K562 (cell line): ENCODE measurements at regions not wholly inside any gene's neighbourhood (a gene's known extent, or its start where the extent isn't known, plus 50 kb on each side); places are given as distances from the start of the nearest gene placed in this dataset.

Experiments used
- ATAC-seq: fragments of 200-7000 bp; cut with Tn5 transposase; 3 replicates; pipeline ENCODE4 v1.9.1; 2020; ENCODE audit warnings: moderate library complexity
- BruUV-seq: library from RNA; stranded (reverse); fragments of 400-500 nt; replicated peaks from 2 replicates; lab custom pipeline; 2021; lab: Mats Ljungman, UMichigan
- CTCF ChIA-PET: fragments of 300-600 bp; formaldehyde crosslinking; extraction: SDS; loops from one replicate; lab custom pipeline; 2021; ENCODE audit warnings: low intra/inter-chr PET ratio; lab: Yijun Ruan, JAX
- POLR2A ChIA-PET: fragments of 300-600, 350-650 bp; sonication (Branson Sonifier 250); formaldehyde crosslinking; extraction: SDS; loops from one replicate; lab custom pipeline; 2021; ENCODE audit warnings: antibody characterized with exemption, inconsistent platforms; lab: Yijun Ruan, JAX
- DNase-seq, 4 experiments: peaks; one replicate each; pipeline versions ENCODE4 v3.0.0 to v3.0.0-alpha.2; 2011 to 2018; ENCODE audit warnings: low spot score in 3 of 4, mixed read lengths in 3 of 4; ENCODE audit errors: extremely low read depth in 1 of 4
- FAIRE-seq: peaks from 2 replicates; lab custom pipeline; 2011; peaks lifted over from hg19 to GRCh38; lab: Jason Lieb, UNC
- H2AFZ ChIP-seq: 2 replicates; pipeline ENCODE4 v1.6.0; 2011; ENCODE audit warnings: low read depth, low read length, control low read depth, inconsistent platforms
- H3K27ac ChIP-seq: fragments of 200-600 bp; 3 replicates; pipeline ENCODE4 v1.8.0; 2011; ENCODE audit warnings: low read depth, mild to moderate bottlenecking, control low read depth, inconsistent platforms, low read length, moderate library complexity, mixed read lengths; ENCODE audit errors: extremely low read depth
- H3K27me3 ChIP-seq, 2 experiments: fragments of 300-600 bp in 1 of 2; 2 replicates in 1 of 2; 3 replicates in 1 of 2; pipeline versions ENCODE4 v1.6.0 to v1.8.0; 2011; ENCODE audit warnings: inconsistent platforms in 2 of 2, low read length in 2 of 2, mild to moderate bottlenecking in 1 of 2, mixed read lengths in 1 of 2, moderate library complexity in 1 of 2; ENCODE audit not compliant: control insufficient read depth in 2 of 2, insufficient read depth in 2 of 2
- H3K36me3 ChIP-seq: fragments of 300-600 bp; 3 replicates; pipeline ENCODE4 v1.8.0; 2011; ENCODE audit warnings: mild to moderate bottlenecking, low read length, inconsistent platforms; ENCODE audit not compliant: control insufficient read depth, insufficient read depth
- H3K4me1 ChIP-seq, 2 experiments: fragments of 200-600 bp in 1 of 2; replicated peaks in 1 of 2; 2 replicates in 1 of 2; 3 replicates in 1 of 2; pipeline versions ENCODE4 v1.5.1 to v1.8.0; 2011; ENCODE audit warnings: inconsistent platforms in 2 of 2, low read length in 2 of 2, mild to moderate bottlenecking in 1 of 2, mixed read lengths in 1 of 2, moderate library complexity in 1 of 2; ENCODE audit not compliant: control insufficient read depth in 2 of 2, insufficient read depth in 2 of 2
- H3K4me2 ChIP-seq: 2 replicates; pipeline ENCODE4 v1.6.1; 2011; ENCODE audit warnings: low read length, control low read depth, inconsistent platforms, mixed read lengths; ENCODE audit not compliant: insufficient read depth
- H3K4me3 ChIP-seq: fragments of 200-600 bp; sonication (generic), shearing (Covaris generic); 2 replicates; pipeline ENCODE4 v1.5.1; 2016; ENCODE audit warnings: control low read depth, inconsistent platforms
- H3K79me2 ChIP-seq: fragments of 200-600 bp; 3 replicates; pipeline ENCODE4 v1.8.0; 2011; ENCODE audit warnings: low read length, inconsistent platforms; ENCODE audit not compliant: control insufficient read depth, insufficient read depth
- H3K9ac ChIP-seq, 2 experiments: 2 replicates each; pipeline versions ENCODE4 v1.6.0 to v1.6.1; 2011; ENCODE audit warnings: low read depth in 2 of 2, low read length in 2 of 2, control low read depth in 1 of 2, inconsistent platforms in 1 of 2, mild to moderate bottlenecking in 1 of 2, mixed read lengths in 1 of 2; ENCODE audit not compliant: insufficient read depth in 1 of 2
- H3K9me1 ChIP-seq: one replicate; pipeline ENCODE4 v1.6.0; 2011; ENCODE audit warnings: inconsistent platforms, mild to moderate bottlenecking, low read length, moderate library complexity; ENCODE audit not compliant: control insufficient read depth, insufficient read depth
- H3K9me3 ChIP-seq: replicated peaks from 2 replicates; pipeline ENCODE4 v1.5.1; 2011; ENCODE audit warnings: low read depth, low read length, inconsistent platforms; ENCODE audit not compliant: control insufficient read depth, insufficient read depth
- H4K20me1 ChIP-seq: replicated peaks from 2 replicates; pipeline ENCODE4 v1.6.1; 2011; ENCODE audit warnings: low read length, inconsistent platforms, mixed read lengths; ENCODE audit not compliant: control insufficient read depth, insufficient read depth
- DPF2 ChIP-seq: fragments of 450-650 bp; IDR thresholded peaks from 2 replicates; pipeline ENCODE4 v1.6.1; 2016
- KLF10 ChIP-seq: fragments of 250-450 bp; sonication (Bioruptor Pico); IDR thresholded peaks from 2 replicates; pipeline ENCODE4 v1.6.1; 2021; ENCODE audit warnings: matching md5 sums
- SETDB1 ChIP-seq: IDR thresholded peaks from one replicate; pipeline ENCODE4 v1.6.1; 2012; ENCODE audit warnings: low read length, control low read depth, inconsistent platforms
- SIN3A ChIP-seq, 2 experiments: fragments of 150-350 bp in 1 of 2; IDR thresholded peaks; 2 replicates each; pipeline ENCODE4 v1.6.1; 2011 to 2016; ENCODE audit warnings: borderline replicate concordance in 2 of 2, low read depth in 2 of 2, low read length in 2 of 2, mild to moderate bottlenecking in 2 of 2, moderate library complexity in 2 of 2; ENCODE audit not compliant: control insufficient read depth in 1 of 2
- SNRNP70 ChIP-seq: fragments of 200-400 bp; formaldehyde crosslinking; optimal IDR thresholded peaks from 2 replicates; pipeline ENCODE3; 2017; ENCODE audit warnings: low read depth, low read length
- SP2 ChIP-seq: IDR thresholded peaks from 2 replicates; pipeline ENCODE4 v1.6.1; 2011; ENCODE audit warnings: mild to moderate bottlenecking, low read depth, low read length, moderate library complexity; ENCODE audit not compliant: poor library complexity, severe bottlenecking; ENCODE audit errors: extremely low read depth
- SUPT5H ChIP-seq: fragments of 450-650 bp; IDR thresholded peaks from 2 replicates; pipeline ENCODE4 v1.6.1; 2016
- ZBED1 ChIP-seq: IDR thresholded peaks from 2 replicates; pipeline ENCODE4 v1.6.1; 2014
- ZBTB7A ChIP-seq: IDR thresholded peaks from 2 replicates; pipeline ENCODE4 v1.6.1; 2011; ENCODE audit warnings: low read depth, mild to moderate bottlenecking, low read length, moderate library complexity, borderline replicate concordance; ENCODE audit not compliant: control insufficient read depth
- ZKSCAN8 ChIP-seq: fragments of 200-800 bp; sonication (Bioruptor generic); IDR thresholded peaks from 2 replicates; pipeline ENCODE4 v1.6.1; 2016; ENCODE audit warnings: missing genetic modification characterization, missing compliant biosample characterization
- ZNF41 ChIP-seq: fragments of 250-450 bp; sonication (Bioruptor Pico); conservative IDR thresholded peaks from 2 replicates; pipeline ENCODE4 v1.4.0; 2020; ENCODE audit warnings: mild to moderate bottlenecking
- ZNF445 ChIP-seq: fragments of 250-450 bp; sonication (Bioruptor Pico); IDR thresholded peaks from 2 replicates; pipeline ENCODE4 v1.4.0; 2020; ENCODE audit warnings: low read depth, mild to moderate bottlenecking, moderate library complexity
- WGBS: fragments of 100-300 bp; shearing (Covaris generic); methylation state at CpG from one replicate; pipeline ENCODE4 v1.1.6; 2016; ENCODE audit warnings: low coverage, mixed read lengths; ENCODE audit not compliant: insufficient coverage; ENCODE audit errors: missing lambda C conversion rate; 5-methylcytosine and 5-hydroxymethylcytosine counted together
- in situ Hi-C: fragments of 300-500 bp; cut with MboI; formaldehyde crosslinking; loops from 4 replicates; pipeline ENCODE4 v1.15.0; 2018; ENCODE audit warnings: inconsistent platforms, mixed read lengths
- intact Hi-C: fragments of 100-400 bp; cut with micrococcal nuclease; formaldehyde crosslinking; loops from 2 replicates; pipeline ENCODE4 v1.14.2; 2022
- TF ChIP-seq, protein P1 (sequence below): fragments of 450-650 bp; formaldehyde crosslinking; IDR thresholded peaks from 2 replicates; pipeline ENCODE4 v1.4.0; 2020; ENCODE audit warnings: mild to moderate bottlenecking, moderate library complexity
- TF ChIP-seq, protein P2 (sequence below): fragments of 250-450 bp; sonication (Bioruptor Pico); IDR thresholded peaks from 2 replicates; pipeline ENCODE4 v1.8.0; 2021; ENCODE audit warnings: borderline replicate concordance, mild to moderate bottlenecking, moderate library complexity; ENCODE audit not compliant: poor library complexity, severe bottlenecking

DNA sequence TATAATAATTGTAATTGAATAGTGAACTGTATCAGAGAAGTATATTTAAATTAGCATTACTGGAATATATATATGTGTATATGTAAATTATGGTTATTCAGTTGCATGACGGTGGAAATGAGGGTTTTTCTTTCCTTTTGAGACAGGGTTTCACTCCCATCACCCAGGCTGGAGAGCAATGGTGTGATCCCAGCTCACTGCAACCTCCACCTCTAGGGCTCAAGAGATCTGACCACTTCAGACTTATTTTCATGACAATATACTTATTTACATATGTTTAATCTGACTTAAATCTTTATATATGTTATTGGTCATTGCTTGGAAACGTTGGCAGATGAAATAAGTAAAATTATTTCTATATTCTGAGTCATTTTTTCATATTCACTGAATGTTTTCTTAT, 744.4 kb upstream of the PRR20A start:
- Histone ChIP-seq H4K20me1 (no peaks in the 10 kb centered on the region), H3K9me1 (no peaks in the 10 kb centered on the region), H3K79me2 (no peaks in the 10 kb centered on the region), H3K27ac (no peak overlapping the region), H3K4me1 (no peaks in the 10 kb centered on the region), H3K9me3 (no peaks in the 10 kb centered on the region), H3K36me3 (no peaks in the 10 kb centered on the region), H3K27me3 (no peaks in the 10 kb centered on the region), H2AFZ (no peak overlapping the region), H3K9ac (no peak overlapping the region), H3K4me2 (no peak overlapping the region)
- DNase-seq (no peak), FAIRE-seq (no peak), ATAC-seq (no peak)
- CTCF ChIA-PET = no interaction called here
- in situ Hi-C loops = no loop called here
- POLR2A ChIA-PET = no interaction called here
- 0% methylated on average over 2 of the region's 2 CpGs for WGBS
- TF ChIP-seq ZBED1 (no peak), SUPT5H (no peak), ZNF41 (CRISPR knock-in tag) (no peak), SP2 (no peak)
- TF ChIP-seq, all 486 proteins: peak for 0
- no TSS peak for BruUV-seq
- H3K4me3 ChIP-seq = no peak overlapping the region
- intact Hi-C loops = no loop called here

DNA sequence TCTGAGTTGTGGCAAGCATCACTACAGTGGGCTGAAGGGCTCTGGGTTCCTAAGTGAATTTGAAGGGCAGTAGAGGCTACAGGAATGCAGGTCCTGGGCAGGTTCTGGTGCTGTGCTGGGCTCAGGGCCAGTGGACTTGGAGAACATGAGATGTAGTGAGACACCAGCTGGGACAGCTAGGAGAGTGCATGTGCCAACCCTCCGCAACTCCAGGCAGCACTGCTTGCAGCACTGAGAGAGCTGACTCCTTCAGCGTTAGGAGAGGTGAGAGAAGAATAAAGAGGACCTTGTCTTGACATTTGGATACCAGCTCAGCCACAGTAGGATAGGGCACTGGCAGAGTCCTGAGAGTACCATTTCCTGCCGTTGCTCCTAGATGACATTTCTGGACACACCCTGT, 739.9 kb upstream of the PRR20A start:
- Histone ChIP-seq H3K9me3 (no peaks in the 10 kb centered on the region), H4K20me1 (no peaks in the 10 kb centered on the region), H3K27ac (no peak overlapping the region), H3K36me3 (no peaks in the 10 kb centered on the region), H2AFZ (no peak overlapping the region), H3K27me3 (no peaks in the 10 kb centered on the region), H3K4me2 (no peak overlapping the region)
- POLR2A ChIA-PET = no interaction called here
- ATAC-seq = no peak
- FAIRE-seq = no peak
- 6% methylated on average over 3 of the region's 3 CpGs for WGBS
- TF ChIP-seq DPF2 (no peak), SETDB1 (no peak), ZKSCAN8 (CRISPR knock-in tag) (no peak), ZNF445 (CRISPR knock-in tag) (no peak), ZBTB7A (no peak), KLF10 (CRISPR knock-in tag) (no peak), SIN3A (IDR thresholded peaks at IDR 0.05; ENCODE audit: borderline replicate concordance in 2 of 2, control insufficient read depth in 1 of 2, low read depth in 2 of 2, low read length in 2 of 2) (no peak), SNRNP70 (no peak)
- TF ChIP-seq, protein P1, sequence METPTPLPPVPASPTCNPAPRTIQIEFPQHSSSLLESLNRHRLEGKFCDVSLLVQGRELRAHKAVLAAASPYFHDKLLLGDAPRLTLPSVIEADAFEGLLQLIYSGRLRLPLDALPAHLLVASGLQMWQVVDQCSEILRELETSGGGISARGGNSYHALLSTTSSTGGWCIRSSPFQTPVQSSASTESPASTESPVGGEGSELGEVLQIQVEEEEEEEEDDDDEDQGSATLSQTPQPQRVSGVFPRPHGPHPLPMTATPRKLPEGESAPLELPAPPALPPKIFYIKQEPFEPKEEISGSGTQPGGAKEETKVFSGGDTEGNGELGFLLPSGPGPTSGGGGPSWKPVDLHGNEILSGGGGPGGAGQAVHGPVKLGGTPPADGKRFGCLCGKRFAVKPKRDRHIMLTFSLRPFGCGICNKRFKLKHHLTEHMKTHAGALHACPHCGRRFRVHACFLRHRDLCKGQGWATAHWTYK (CRISPR knock-in tag) = no peak
- TF ChIP-seq, protein P2, sequence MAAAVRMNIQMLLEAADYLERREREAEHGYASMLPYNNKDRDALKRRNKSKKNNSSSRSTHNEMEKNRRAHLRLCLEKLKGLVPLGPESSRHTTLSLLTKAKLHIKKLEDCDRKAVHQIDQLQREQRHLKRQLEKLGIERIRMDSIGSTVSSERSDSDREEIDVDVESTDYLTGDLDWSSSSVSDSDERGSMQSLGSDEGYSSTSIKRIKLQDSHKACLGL (CRISPR knock-in tag) = no peak
- TF ChIP-seq, all 486 proteins: peak for 0
- in situ Hi-C loops = no loop called here
- H3K79me2 ChIP-seq = no peaks in the 10 kb centered on the region
- CTCF ChIA-PET = no interaction called here
- H3K4me1 ChIP-seq = no peaks in the 10 kb centered on the region
- intact Hi-C loops = no loop called here
- no TSS peak for BruUV-seq
- no peak for DNase-seq
- no peaks in the 10 kb centered on the region for H3K9me1 ChIP-seq
- H3K9ac ChIP-seq = no peak overlapping the region
- H3K4me3 ChIP-seq = no peak overlapping the region
